ENCODE measurements at regions not wholly inside any gene's neighbourhood (a gene's known extent, or its start where the extent isn't known, plus 50 kb on each side); places are given as distances from the start of the nearest gene placed in this dataset.

DNA sequence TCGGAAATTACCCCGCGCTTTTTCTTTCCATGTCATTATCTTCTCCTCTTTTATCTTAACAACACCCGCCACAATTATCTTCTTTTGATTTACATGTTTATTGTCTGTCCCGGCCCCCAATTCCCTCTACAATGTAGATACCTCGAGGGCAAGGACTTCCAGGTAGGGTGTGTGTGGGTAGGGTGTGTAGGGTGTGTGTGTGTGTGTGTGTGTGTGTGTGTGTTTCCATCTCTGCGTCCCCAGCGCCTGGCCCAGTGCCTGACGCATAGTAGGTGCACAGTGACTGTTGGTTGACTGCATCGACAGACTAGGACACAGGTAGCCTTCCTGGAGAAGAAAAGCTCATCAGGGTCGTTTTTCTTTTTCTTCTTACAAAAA is 103.1 kb downstream of the UCHL1 start:
- TF ChIP-seq, protein P1, sequence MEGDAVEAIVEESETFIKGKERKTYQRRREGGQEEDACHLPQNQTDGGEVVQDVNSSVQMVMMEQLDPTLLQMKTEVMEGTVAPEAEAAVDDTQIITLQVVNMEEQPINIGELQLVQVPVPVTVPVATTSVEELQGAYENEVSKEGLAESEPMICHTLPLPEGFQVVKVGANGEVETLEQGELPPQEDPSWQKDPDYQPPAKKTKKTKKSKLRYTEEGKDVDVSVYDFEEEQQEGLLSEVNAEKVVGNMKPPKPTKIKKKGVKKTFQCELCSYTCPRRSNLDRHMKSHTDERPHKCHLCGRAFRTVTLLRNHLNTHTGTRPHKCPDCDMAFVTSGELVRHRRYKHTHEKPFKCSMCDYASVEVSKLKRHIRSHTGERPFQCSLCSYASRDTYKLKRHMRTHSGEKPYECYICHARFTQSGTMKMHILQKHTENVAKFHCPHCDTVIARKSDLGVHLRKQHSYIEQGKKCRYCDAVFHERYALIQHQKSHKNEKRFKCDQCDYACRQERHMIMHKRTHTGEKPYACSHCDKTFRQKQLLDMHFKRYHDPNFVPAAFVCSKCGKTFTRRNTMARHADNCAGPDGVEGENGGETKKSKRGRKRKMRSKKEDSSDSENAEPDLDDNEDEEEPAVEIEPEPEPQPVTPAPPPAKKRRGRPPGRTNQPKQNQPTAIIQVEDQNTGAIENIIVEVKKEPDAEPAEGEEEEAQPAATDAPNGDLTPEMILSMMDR (IDR thresholded peaks at IDR 0.05; ENCODE audit: insufficient read depth, low read length, poor library complexity, severe bottlenecking) = no peak
- no peak for TF ChIP-seq EZH2phosphoT487 (conservative IDR thresholded peaks at IDR 0.05; ENCODE audit: low read length)
